B cell (primary cell): ENCODE measurements at regions not wholly inside any gene's neighbourhood (a gene's known extent, or its start where the extent isn't known, plus 50 kb on each side); places are given as distances from the start of the nearest gene placed in this dataset.

ENCODE experiments used
- ATAC-seq: fragments of 200-7000 bp; cut with Tn5 transposase; one replicate; pipeline ENCODE4 v1.10.0; 2021; ENCODE audit warnings: low read depth, mild to moderate bottlenecking, moderate number of reproducible peaks, moderate library complexity
- CTCF ChIA-PET: fragments of 350-600 bp; sonication (Branson Sonifier 250); formaldehyde crosslinking; loops from one replicate; lab custom pipeline; 2021; ENCODE audit warnings: antibody characterized with exemption, inconsistent platforms; lab: Charles Lee
- POLR2A ChIA-PET: fragments of 350-600 bp; sonication (Branson Sonifier 250); formaldehyde crosslinking; loops from one replicate; lab custom pipeline; 2021; ENCODE audit warnings: antibody characterized with exemption; lab: Charles Lee
- DNase-seq: peaks from one replicate; pipeline ENCODE4 v3.0.0; 2013
- H2AFZ ChIP-seq: 2 replicates; pipeline ENCODE4 v1.6.1; 2012; ENCODE audit warnings: mild to moderate bottlenecking, low read depth, low read length; ENCODE audit not compliant: insufficient read depth, poor library complexity, severe bottlenecking
- H3K27ac ChIP-seq, 2 donors: 1 replicate in 1 of 2; 2 replicates in 1 of 2; pipeline ENCODE4 v1.5.1; 2012 to 2013; ENCODE audit warnings: low read length in 2 of 2, mild to moderate bottlenecking in 2 of 2, moderate library complexity in 1 of 2
- H3K27me3 ChIP-seq, 4 experiments: fragments of 200-600 bp in 1 of 4; sonication (generic) in 1 of 4; replicated peaks in 1 of 4; 1 replicate in 2 of 4; 2 replicates in 2 of 4; pipeline versions ENCODE4 v1.6.1 to v1.7.0; 2013 to 2016; ENCODE audit warnings: low read length in 3 of 4, mild to moderate bottlenecking in 2 of 4, mixed read lengths in 1 of 4, moderate library complexity in 1 of 4; ENCODE audit not compliant: insufficient read depth in 4 of 4, control insufficient read depth in 3 of 4; ENCODE audit errors: control extremely low read depth in 1 of 4
- H3K36me3 ChIP-seq, 2 experiments: replicated peaks in 1 of 2; 1 replicate in 1 of 2; 2 replicates in 1 of 2; pipeline versions ENCODE4 v1.6.1 to v1.7.1; 2013; ENCODE audit warnings: low read length in 1 of 2; ENCODE audit not compliant: insufficient read depth in 2 of 2, control insufficient read depth in 1 of 2; ENCODE audit errors: control extremely low read depth in 1 of 2, extremely low read depth in 1 of 2
- H3K4me1 ChIP-seq, 2 donors: fragments of 200-600 bp in 1 of 2; sonication (generic) in 1 of 2; 1 replicate in 1 of 2; 2 replicates in 1 of 2; pipeline versions ENCODE4 v1.5.1 to v1.6.1; 2013 to 2017; ENCODE audit warnings: low read length in 2 of 2; ENCODE audit not compliant: control insufficient read depth in 2 of 2, insufficient read depth in 2 of 2
- H3K4me2 ChIP-seq: replicated peaks from 2 replicates; pipeline ENCODE3; 2012; ENCODE audit warnings: mild to moderate bottlenecking, low read depth, low read length; ENCODE audit not compliant: poor library complexity, severe bottlenecking
- H3K4me3 ChIP-seq, 5 experiments: fragments of 200-600 bp in 1 of 5; sonication (generic) in 1 of 5; 1 replicate in 3 of 5; 2 replicates in 2 of 5; pipeline versions ENCODE4 v1.5.1 to v1.7.0; 2011 to 2016; ENCODE audit warnings: low read length in 4 of 5, mild to moderate bottlenecking in 4 of 5, low read depth in 2 of 5, control low read depth in 1 of 5, moderate library complexity in 1 of 5; ENCODE audit not compliant: insufficient read depth in 1 of 5; ENCODE audit errors: control extremely low read depth in 1 of 5, extremely low read depth in 1 of 5
- H3K79me2 ChIP-seq: fragments of 200-600 bp; sonication (generic); one replicate; pipeline ENCODE4 v1.6.0; 2016; ENCODE audit warnings: low read length; ENCODE audit not compliant: control insufficient read depth, insufficient read depth
- H3K9ac ChIP-seq: fragments of 200-600 bp; sonication (generic); 2 replicates; pipeline ENCODE4 v1.6.1; 2017; ENCODE audit warnings: mild to moderate bottlenecking, low read length, moderate library complexity
- H3K9me3 ChIP-seq, 3 donors: one replicate each; pipeline versions ENCODE4 v1.6.1 to v1.7.1; 2013; ENCODE audit warnings: low read length in 2 of 3; ENCODE audit not compliant: control insufficient read depth in 2 of 3, insufficient read depth in 1 of 3; ENCODE audit errors: control extremely low read depth in 1 of 3
- H4K20me1 ChIP-seq: 2 replicates; pipeline ENCODE4 v1.6.0; 2012; ENCODE audit warnings: mild to moderate bottlenecking, low read length; ENCODE audit not compliant: insufficient read depth, control insufficient read depth, poor library complexity, severe bottlenecking
- H3K27ac Mint-ChIP-seq: one replicate; pipeline ENCODE4 v1.8.0; 2021; ENCODE audit warnings: mixed read lengths
- H3K27me3 Mint-ChIP-seq: one replicate; pipeline ENCODE4 v1.8.0; 2021; ENCODE audit warnings: mixed read lengths
- H3K4me1 Mint-ChIP-seq: one replicate; pipeline ENCODE4 v1.8.0; 2021; ENCODE audit warnings: mixed read lengths
- H3K4me3 Mint-ChIP-seq: one replicate; pipeline ENCODE4 v1.8.0; 2021; ENCODE audit warnings: mixed read lengths
- H3K9me3 Mint-ChIP-seq: one replicate; pipeline ENCODE4 v1.8.0; 2022; ENCODE audit warnings: mixed read lengths; ENCODE audit not compliant: insufficient read depth
- CTCF ChIP-seq: fragments of 200-600 bp; IDR thresholded peaks from one replicate; pipeline ENCODE4 v1.8.0; 2022; ENCODE audit warnings: antibody characterized with exemption, mild to moderate bottlenecking
- EZH2 ChIP-seq: IDR thresholded peaks from 2 replicates; pipeline ENCODE4 v1.6.1; 2012; ENCODE audit warnings: borderline replicate concordance, low read depth, mild to moderate bottlenecking, moderate library complexity, low read length; ENCODE audit not compliant: insufficient read depth, poor library complexity, severe bottlenecking
- intact Hi-C: fragments of 100-400 bp; cut with micrococcal nuclease; formaldehyde crosslinking; loops from one replicate; pipeline ENCODE4 v1.10.0; 2022

DNA sequence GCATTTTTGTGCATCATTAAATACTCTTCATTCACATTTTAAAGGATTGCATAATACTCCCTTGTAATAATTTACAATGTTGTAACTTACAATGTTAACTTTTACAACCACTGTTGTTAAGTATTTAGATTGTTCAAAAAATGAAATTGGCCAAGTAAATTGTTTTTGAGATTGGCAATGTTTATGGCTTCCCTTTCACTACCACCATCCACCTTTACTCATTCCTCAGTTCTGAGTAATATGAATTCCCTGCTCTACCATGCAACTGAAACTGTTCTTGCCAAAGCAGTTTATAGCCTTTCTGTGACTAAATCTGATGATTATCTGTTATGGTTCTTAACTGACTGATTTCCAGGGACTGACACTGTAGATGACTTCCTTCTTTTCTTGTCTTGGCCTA is 80.5 kb upstream of the TMEM106B start:
- H3K9me3 ChIP-seq, result no peaks in the 10 kb centered on the region
- peaks cover 3% of the 10 kb centered on the region for H3K9me3 Mint-ChIP-seq
- no peaks in the 10 kb centered on the region for H3K79me2 ChIP-seq
- no peak overlapping the region for H3K27ac Mint-ChIP-seq
- no peaks in the 10 kb centered on the region for H3K4me1 Mint-ChIP-seq
- TF ChIP-seq CTCF, result no peak
- TF ChIP-seq EZH2, result no peak
- ATAC-seq (no peak), DNase-seq (no peak)
- intact Hi-C loops, result no loop called here
- POLR2A ChIA-PET, result no interaction called here
- H3K27me3 ChIP-seq, result no peaks in the 10 kb centered on the region
- H2AFZ ChIP-seq, result no peak overlapping the region
- H3K27me3 Mint-ChIP-seq, result peaks cover 6% of the 10 kb centered on the region
- CTCF ChIA-PET, result no interaction called here
- no peak overlapping the region for H3K9ac ChIP-seq
- no peak overlapping the region for H3K4me2 ChIP-seq
- H3K4me3 ChIP-seq, result no peak overlapping the region
- H3K4me1 ChIP-seq, result no peaks in the 10 kb centered on the region
- H3K36me3 ChIP-seq, result no peaks in the 10 kb centered on the region
- H3K27ac ChIP-seq, result no peak overlapping the region
- H4K20me1 ChIP-seq, result no peaks in the 10 kb centered on the region
- no peak overlapping the region for H3K4me3 Mint-ChIP-seq

- peaks cover 3% of the 10 kb centered on the region for H3K9me3 Mint-ChIP-seq
- H3K27ac Mint-ChIP-seq, result no peak overlapping the region
- no peaks in the 10 kb centered on the region for H3K4me1 Mint-ChIP-seq
- H3K4me1 ChIP-seq, result no peaks in the 10 kb centered on the region
- intact Hi-C loops, result no loop called here
- H3K4me3 Mint-ChIP-seq, result no peak overlapping the region
- ChIA-PET CTCF (no interaction called here), POLR2A (no interaction called here)
- no peak overlapping the region for H3K4me3 ChIP-seq
- H3K36me3 ChIP-seq, result no peaks in the 10 kb centered on the region
- no peak overlapping the region for H2AFZ ChIP-seq
- H3K79me2 ChIP-seq, result no peaks in the 10 kb centered on the region
- TF ChIP-seq CTCF (no peak), EZH2 (no peak)
- no peak overlapping the region for H3K27ac ChIP-seq
- ATAC-seq (no peak), DNase-seq (no peak)
- no peaks in the 10 kb centered on the region for H3K27me3 ChIP-seq
- no peak overlapping the region for H3K9ac ChIP-seq
- H3K9me3 ChIP-seq, result no peaks in the 10 kb centered on the region
- H3K27me3 Mint-ChIP-seq, result peaks cover 6% of the 10 kb centered on the region
- H3K4me2 ChIP-seq, result no peak overlapping the region
- no peaks in the 10 kb centered on the region for H4K20me1 ChIP-seq
These were observed 80.0 kb upstream of the TMEM106B start for GRCh38 chr7:12131122-12131521.
